NCI-H2171 treated with DMSO at 0.1 percent for 48 hours (cell line): ENCODE measurements at regions not wholly inside any gene's neighbourhood (a gene's known extent, or its start where the extent isn't known, plus 50 kb on each side); places are given as distances from the start of the nearest gene placed in this dataset.
A peak's percentile ranks its signal among the peaks of the same experiment; 100 is the strongest.

Experiments
- DNase-seq: peaks from one replicate; lab custom pipeline; 2025; lab: John Stamatoyannopoulos, UW

- no peak for DNase-seq
These were observed 126.6 kb upstream of the CXCR4 start for GRCh38 chr2:136244536-136244885.

DNA sequence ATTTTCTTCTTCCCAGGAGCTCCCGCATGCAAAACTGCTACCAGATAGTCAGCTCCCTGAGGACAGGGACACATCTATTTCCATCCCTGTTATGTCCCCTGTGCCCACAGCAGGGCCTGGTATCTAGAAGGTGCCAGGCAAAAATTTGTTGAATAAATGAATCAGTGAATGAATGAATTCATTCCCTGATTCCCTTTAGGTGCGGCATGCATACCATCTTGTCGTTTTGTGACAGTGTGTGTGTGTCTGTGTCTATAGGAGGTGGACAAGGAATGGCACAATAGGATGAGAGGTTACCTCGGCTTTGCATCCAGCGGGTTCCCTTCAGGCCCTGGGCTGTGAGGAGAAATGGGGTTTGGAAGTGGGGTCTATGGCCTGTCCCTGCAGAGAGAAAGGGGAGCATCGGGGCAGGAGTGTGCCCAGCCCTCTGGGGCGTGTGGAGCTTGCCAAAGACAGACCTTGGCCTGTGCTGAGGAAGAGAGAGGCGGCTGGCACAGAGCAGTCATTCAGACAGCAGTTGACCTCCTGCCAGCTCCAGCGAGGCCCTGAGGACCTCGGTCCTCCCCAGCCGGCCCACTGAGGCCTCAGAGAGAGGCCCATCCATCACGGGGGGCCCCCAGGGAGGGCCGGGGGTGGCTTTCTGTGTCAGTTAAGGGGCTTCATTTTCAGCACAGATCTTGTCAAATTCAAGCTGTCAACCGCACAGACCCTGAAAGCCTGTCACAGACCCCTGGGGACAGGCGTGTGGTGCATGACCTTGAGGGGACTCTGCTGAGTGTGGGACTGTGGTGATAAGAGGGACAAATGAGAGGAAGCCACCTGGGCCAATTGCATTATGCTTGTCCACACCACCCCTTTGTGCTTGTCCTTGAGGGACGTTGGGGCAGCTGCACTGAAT is 125.9 kb upstream of the CXCR4 start:
- DNase-seq, result no peak

DNA sequence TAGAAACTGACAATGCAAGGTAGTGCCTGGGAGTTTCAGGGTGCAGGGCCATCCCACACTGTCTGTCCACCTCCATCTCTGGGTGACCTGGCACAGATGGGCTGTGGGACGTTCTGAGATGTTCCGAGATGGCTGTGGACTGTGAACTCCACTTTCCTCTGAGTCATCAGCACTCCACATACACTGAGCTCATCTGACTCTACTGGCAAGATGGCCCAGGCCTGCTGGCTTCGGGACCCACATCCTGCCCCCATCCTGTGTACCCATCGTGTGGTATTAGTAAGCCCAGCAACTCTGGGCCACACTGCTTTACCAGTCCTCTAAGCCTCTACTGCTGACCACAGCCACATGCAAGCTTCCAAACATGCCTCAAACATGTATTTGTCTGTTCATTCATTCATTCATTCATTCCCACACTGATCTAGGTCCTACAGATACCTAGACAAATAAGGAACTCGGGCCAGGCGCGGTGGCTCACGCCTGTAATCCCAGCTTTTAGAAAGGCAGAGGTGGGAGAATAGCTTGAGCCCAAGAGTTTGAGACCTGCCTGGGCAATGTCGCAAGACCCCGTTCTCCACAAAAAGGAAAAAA is 124.8 kb upstream of the CXCR4 start:
- DNase-seq, result no peak

DNA sequence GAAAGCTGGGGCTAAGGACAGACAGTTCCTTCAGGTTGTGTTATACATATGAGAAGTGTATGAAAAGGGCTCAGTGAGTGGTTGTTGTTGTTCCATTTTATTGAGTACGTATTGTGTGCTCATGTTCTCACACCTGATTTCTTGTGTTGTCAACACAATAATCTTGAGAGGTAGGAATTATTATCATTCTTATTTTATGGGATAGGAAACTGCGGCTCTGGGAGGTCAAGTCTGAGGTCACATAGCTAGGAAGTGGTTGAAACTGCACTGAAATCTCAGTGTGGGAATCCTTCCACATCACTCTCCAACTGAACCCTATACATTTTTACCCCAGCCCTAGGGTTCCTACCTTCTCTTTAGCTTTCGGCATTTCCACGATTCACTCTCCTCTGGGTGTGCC is 124.2 kb upstream of the CXCR4 start:
- no peak for DNase-seq

DNA sequence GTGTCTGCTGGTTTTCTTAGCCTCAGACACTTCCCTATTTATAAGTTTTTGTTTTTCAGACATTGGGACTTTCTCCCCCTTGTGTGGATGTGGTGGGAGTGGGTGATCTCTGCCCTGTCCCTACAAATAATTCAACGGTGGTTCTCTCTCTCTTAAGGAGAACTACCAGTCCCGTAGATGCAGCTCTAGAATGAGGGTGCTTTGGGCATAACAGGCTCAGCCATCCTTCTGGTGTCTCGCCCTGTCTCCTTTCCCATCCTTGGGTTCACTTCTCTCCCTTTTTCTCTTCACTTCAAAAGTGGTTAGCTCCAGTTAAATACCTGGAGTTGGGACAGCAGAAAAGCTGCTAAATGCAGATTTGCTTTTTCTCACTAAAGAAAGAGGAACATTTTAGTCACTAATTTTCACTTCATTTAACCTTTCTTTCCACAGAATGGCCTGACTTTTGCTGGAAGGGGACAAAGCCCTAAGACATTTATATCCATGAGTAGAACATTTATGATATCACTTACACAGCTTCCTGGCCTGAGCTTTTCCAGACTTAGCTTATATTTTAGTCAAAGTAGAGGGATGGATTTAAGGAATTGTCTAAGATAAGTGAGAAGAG is 121.2 kb upstream of the CXCR4 start:
- DNase-seq, result no peak

DNA sequence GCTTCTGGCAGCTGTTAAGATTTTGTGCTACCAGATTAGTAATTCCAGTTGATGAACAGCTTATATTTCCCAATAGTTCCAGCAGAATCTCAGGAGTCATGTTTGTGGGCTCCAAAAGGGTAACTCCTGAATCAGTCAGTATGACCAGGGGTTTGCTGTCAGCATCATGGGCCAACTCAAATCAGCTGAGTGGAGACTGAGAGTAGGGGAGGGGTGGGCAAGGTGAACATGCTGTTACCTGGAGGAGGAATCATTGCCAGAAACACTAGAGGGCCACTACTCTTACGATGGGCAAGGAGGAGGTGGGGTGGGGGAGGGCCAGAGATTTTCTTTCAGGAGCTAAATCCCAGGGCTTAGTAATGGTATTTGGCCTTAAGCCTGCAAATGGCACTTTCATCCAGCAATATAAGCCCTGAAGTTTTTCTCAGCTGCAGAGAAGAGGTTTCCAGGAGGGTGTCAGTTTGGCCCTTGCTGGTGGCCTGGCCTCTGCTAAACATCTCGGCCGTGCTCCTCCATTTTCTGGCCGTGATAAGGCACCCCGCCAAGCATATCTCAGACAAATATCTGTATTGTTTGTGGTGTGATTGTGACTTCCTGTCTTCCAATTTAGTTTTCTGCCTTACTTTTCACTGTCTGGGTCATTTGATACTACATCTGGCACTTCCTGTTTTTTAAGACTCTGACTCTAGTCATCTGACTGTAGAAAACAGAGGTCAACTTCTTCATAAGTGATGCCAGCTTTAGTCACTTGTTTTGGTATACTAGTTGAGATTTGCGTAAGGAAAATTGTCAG is 120.5 kb upstream of the CXCR4 start:
- DNase-seq, result no peak

- DNase-seq, result no peak
These were observed 118.1 kb upstream of the CXCR4 start for GRCh38 chr2:136236019-136236418.

GRCh38 chr2:136235546-136235945 is 117.6 kb upstream of the CXCR4 start:
- DNase-seq, result no peak

DNA sequence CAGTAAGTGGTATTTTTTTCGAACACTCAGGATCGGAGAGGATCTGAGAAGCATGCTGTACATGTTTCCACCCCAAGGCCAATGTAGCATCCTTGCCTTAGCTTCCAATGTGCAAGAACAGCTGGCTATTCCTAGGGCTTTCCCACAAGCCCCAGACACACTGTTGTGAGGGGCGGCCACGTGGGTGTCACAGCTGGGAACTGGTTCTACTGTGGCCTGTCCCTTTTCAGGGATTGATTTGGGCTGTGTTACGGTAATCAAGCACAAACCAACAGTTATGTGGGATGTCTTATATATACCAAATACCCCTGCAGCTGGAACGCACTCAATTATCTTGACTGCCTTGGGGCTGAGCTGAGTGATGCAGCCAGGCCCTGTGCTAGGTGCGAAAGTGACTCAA is 116.3 kb upstream of the CXCR4 start:
- no peak for DNase-seq

DNA sequence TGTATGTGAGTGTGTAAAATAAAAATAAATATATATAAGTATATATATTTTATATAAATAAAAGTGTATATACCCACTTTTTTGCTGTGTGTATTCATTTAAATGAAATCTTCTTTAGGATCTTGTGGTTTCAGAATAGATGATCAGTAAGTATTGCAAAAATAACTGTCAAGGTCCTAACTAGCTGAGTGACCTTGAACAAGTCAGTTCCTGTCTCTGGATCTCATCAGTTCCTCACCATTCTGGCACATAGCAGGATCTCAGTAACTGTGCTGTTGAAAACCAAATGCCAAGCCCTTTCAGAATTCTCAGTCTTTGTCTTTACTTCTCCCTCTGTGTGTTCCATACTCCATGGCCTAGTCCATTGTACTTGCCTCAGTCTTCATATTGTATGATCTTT is 115.3 kb upstream of the CXCR4 start:
- no peak for DNase-seq

GRCh38 chr2:136232456-136233172 is 114.7 kb upstream of the CXCR4 start:
- DNase-seq, result no peak

- no peak for DNase-seq
These were observed 112.5 kb upstream of the CXCR4 start for GRCh38 chr2:136230464-136230863.

- DNase-seq, result peak; percentile 74
These were observed 109.0 kb upstream of the CXCR4 start for GRCh38 chr2:136226903-136227302.

GRCh38 chr2:136225950-136226835 is 108.2 kb upstream of the CXCR4 start:
- DNase-seq, result peak; percentile 66

DNA sequence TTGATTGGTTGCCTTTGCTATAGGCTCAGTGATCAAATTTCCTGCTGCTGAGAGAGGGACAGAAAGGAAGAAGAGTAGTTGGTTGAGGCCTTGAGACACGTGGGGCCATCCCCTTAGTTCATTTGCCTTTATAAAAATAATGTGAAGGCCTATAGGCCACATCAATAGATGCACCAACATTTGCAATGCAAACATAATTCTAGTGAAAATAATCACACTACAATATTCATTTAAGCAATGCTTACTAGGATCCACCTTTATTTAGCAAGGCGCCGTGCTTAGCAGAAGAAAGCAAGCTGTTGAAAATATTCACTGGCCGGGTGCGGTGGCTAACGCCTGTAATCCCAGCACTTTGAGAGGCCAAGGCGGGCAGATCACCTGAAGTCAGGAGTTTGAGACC is 105.3 kb upstream of the CXCR4 start:
- no peak for DNase-seq

DNA sequence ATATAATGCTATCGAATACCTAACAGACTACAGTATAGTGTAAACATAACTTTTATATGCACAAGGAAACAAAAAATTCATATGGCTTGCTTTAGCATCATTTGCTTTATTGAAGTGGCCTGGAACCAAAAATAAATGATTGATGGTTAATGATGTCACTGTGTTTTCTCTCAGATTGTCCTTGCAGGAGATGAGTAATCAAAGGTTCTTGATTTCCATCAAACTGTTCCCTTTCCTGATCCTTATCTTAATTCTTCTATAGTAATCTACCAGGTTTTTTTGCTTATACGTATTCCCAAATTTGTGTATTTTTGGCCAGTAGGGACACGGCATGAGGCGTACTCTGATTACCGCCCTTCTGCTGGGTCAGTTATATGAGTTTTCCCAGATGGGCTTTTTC is 104.9 kb upstream of the CXCR4 start:
- DNase-seq, result no peak

DNA sequence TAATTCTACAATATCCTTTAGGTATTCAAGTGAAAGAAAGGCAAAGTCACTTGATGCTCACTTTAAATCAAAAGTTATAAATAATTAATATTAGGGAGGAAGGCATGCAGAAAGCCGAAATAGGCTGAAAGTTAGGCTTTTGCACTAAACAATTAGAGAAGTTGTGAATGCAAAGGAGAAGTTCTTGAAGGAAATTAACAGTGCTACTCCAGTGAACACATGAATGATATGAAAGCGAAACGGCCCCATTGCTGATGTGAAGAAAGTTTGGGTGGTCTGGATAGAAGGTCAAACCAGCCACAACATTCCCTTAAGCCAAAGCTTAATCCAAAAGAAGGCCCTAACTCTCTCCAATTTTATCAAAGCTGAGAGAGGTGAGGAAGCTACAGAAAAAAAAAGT is 103.1 kb upstream of the CXCR4 start:
- DNase-seq, result no peak

- no peak for DNase-seq
These were observed 102.0 kb upstream of the CXCR4 start for GRCh38 chr2:136219963-136220362.

DNA sequence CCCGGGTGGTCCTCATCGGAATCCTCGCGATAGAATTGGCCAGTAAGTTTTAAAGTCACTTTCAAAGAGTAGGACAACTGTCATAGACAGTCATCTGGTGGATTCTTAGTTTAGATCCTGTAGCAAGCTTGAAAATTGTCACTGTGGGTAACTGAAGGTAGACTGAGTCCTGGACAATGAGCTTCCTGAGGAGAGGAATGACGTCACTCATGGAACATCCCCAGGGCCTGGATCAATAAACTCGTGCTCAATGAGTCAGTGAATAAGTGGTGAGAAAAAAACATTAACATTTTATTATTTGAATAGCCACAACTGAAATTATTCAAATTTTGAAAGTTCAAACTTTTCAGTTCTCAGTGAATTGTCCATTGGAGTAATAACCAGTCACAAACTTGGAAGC is 101.4 kb upstream of the CXCR4 start:
- no peak for DNase-seq

- DNase-seq, result no peak
These were observed 100.0 kb upstream of the CXCR4 start for GRCh38 chr2:136217996-136218395.

DNA sequence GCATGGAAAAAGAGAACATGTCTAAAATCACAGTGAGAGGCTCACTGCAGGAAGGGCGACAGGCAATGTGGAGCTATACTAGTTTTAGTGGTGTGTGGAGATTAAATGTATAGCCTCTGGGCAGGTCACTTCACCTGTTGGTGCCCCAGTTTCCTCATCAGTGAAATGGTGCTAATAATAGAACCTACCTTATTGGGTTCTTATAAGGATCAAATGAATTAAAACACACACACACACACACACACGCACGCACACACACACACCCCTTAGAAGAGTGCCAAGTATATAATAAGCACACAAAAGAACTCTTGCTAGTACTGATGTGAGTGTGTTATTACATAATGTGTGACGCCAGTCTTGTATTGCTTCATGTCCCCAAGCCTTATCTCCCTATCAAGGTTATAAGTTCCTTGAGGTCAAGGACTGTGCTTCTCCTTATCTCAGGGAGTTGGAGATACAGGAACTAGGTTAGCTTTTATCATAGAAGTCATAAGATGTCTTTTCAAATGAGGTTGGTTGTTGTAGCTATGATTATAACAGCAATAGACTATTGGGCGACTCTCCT is 98.0 kb upstream of the CXCR4 start:
- DNase-seq, result no peak
